Activated CD4-positive, alpha-beta T cell treated with anti-CD3 and anti-CD28 coated beads, Interleukin-10, Interleukin-2, amounts not matched to agents 100 ng/mL and 50 ng/mL, durations not matched to agents 16 hours and 8 hours (primary cell): ENCODE measurements at regions not wholly inside any gene's neighbourhood (a gene's known extent, or its start where the extent isn't known, plus 50 kb on each side); places are given as distances from the start of the nearest gene placed in this dataset.
A peak's percentile ranks its signal among the peaks of the same experiment; 100 is the strongest.

Source experiments
- DNase-seq: peaks from one replicate; pipeline ENCODE4 v3.0.0-alpha.2; 2020

DNA sequence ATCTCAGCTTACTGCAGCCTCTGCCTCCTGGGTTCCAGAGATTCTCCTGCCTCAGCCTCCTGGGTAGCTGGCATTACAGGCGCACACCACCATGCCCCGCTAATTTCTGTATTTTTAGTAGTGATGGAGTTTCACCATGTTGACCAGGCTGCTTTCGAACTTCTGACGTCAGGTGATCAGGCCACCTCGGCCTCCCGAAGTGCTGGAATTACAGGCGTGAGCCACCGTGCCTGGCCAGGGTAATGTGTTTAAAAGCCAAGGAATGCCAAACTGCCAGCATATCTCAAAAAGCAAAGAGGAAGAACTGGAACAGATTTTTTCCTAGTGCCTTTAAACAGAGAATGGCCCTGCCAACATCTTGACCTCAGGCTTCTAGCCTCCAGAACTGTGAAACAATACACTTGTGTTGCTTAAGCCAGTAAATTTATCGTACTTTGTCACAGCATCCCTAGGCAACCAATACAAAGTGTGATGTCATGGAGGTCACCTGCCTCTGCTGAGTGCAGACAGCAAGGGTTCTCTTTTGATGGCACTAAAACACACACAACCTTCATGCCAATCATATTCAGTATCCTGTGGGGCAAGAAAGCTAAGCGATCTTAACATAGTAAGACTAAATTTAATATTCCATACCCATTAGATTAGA lies 858.3 kb upstream of the TMPRSS15 start:
- DNase-seq, result no peak

GRCh38 chr21:19266636-19267035 lies 863.1 kb upstream of the TMPRSS15 start:
- no peak for DNase-seq

DNA sequence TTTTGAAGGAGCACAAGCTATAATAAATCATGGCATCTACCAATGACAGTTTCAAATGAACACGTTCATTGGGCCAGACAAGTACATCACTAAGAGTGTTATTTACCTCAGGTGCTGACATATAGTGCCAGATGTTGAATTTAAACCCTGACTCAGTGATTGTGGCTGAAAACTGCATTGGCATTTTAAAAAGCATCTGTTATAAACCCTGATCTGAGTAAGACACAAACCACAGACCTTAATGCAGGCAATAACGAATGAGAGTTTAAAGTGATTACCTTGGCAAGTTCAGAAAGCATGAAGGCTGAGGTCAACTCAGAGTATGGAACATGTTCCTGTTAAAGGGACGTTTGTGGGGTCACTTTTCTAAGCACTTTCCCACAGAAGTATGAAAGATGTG lies 865.1 kb upstream of the TMPRSS15 start:
- DNase-seq, result no peak

GRCh38 chr21:19275065-19275464 lies 871.5 kb upstream of the TMPRSS15 start:
- no peak for DNase-seq

DNA sequence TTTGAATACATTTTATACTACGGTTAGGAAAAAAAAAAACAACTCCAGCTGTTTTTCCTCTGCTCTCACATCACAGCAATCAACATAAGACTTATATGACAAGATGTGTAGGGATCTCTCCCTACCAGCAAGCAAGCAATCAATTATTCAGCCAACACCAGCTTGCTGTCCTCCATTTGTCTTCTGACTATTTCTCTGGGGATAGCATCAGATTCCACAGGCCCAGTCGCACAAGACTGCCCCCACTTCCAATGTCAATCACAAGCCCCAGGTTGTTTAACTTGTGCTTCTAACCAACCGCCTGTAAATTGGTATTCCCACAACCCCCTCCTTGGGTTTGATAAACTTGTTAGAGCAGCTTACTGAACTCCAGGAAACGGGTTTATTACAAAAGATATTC lies 873.1 kb upstream of the TMPRSS15 start:
- DNase-seq, result no peak

GRCh38 chr21:19286876-19287275 lies 883.3 kb upstream of the TMPRSS15 start:
- DNase-seq, result no peak

DNA sequence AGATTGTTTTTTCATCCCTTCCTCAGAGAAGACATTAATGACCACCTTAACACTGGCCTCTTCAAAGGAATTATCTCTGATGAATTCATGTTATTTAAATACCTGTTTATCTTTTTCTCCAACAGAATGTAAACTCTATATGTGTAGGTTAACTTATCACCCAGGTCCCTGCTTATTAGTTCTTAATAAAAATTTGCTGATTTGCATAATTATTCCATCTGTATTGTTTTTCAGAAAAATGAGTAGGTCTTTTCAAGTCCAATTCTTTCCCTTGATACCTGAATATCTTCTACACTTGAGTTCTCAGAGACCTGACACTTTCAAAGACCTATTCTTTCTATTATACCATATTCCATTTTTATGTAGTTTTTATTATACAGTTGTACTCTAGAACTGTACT lies 886.7 kb upstream of the TMPRSS15 start:
- no peak for DNase-seq

- no peak for DNase-seq
These were observed 916.7 kb upstream of the TMPRSS15 start for GRCh38 chr21:19320291-19320690.

DNA sequence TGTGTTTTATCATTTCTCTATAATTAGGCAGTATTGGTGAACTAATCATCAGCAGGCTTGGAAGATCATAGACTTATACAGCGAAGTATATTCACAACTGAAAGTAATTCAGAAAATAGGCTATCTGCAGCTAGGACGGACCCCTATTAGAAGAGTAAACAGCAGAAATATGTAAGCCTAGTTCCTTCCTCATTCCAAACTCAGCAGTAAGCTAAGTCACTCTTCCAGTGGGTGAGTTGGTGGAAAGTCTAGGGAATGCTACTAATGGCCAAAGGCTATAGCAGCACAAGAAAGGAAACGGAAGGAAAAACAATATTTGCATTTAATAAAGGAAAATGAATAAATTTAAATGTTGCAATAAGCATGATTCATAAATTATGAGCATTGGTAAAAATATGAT lies 918.1 kb upstream of the TMPRSS15 start:
- no peak for DNase-seq

DNA sequence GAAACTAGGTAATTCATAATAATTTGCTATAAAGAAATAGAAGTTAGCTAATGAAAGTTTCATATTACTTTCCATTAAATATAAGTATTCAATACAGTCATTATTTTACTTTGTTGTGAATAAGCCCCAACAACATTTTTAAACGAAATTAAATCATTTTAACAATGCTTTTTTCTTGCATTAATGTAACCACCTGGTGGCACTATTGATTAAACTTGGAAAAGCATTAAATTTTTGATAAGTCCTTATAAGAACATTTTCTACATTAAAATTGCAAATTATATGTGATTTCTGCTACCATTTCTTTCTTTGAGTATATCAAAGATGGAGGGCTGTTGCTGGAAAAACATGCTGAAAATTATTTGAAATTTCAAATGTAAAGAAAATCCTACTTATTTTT lies 918.8 kb upstream of the TMPRSS15 start:
- DNase-seq, result no peak

DNA sequence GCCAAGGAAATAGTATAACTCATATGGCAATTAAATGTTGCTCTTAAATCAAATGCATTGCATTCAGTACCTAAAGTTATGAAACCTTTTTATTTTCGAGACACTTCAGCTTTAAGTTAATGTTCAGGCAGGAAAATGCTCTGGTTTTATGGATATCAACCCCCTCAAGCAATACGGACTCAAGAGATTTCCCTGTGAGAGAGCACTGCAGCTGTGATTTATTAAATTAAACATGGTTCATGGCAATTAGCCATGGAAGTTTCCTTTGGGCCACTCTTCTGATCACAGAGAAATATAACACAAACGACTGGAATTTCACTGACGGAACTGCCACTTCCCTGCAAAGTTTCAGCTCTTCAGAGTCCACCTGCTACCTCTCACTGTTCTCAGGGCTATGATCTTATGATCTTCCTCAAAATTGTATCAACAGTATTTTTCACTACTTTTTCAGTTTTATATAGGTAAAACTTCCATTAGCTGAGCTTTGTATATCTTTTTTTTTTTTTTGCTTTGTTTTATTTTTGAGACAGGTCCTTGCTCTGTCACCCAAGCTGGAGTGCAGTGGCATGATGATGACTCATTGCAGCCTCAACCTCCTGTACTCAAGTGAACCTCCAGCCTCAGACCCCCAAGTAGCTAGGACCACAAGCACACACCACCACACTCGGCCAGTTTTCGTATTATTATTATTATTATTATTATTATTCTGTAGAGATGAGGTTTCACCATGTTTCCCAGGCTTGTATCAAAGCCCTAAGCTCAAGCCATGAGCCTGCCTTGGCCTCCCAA lies 923.1 kb upstream of the TMPRSS15 start:
- DNase-seq, result no peak

- no peak for DNase-seq
These were observed 925.4 kb upstream of the TMPRSS15 start for GRCh38 chr21:19328954-19329353.

- DNase-seq, result no peak
These were observed 936.7 kb upstream of the TMPRSS15 start for GRCh38 chr21:19340303-19340702.

- DNase-seq, result no peak
These were observed 937.4 kb upstream of the TMPRSS15 start for GRCh38 chr21:19340954-19341353.

DNA sequence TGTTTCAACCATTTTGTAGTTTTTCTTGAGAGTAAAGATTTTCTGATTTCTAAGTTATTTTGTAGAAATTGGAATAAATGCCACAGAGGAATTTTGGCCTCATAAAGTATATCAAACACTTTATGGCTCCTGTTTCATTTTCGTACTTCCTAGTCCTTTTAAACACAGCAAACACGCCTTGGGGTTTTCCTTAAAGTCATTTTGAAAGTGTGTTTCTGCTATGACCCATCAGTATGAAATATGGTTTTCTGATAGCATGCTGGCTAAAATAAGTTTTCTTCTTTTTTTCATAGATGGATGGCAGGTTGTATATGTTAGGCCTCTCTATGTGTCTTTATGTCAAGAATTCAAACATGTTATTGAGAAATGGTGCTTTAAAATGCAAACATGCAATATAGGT lies 940.1 kb upstream of the TMPRSS15 start:
- DNase-seq, result peak; percentile 20

DNA sequence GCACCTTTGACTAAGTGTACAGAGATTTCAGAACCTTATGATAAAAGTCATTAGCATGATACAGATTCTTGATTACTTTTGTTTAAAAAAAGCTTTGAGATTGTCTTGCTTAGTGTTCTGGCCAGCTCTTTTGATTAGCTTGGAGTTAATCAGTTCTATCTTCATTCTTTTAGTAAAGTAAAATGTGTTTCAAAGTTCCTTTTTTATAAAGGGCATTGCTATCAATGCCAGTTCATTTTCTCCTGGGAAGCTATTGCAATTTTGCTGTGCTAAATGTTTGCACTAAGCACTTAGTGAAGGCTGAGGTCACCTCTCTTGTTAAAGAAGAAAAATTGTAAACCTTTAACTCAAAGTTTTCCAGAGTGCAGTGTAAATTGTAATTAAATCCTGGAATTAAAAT lies 946.7 kb upstream of the TMPRSS15 start:
- DNase-seq, result no peak

DNA sequence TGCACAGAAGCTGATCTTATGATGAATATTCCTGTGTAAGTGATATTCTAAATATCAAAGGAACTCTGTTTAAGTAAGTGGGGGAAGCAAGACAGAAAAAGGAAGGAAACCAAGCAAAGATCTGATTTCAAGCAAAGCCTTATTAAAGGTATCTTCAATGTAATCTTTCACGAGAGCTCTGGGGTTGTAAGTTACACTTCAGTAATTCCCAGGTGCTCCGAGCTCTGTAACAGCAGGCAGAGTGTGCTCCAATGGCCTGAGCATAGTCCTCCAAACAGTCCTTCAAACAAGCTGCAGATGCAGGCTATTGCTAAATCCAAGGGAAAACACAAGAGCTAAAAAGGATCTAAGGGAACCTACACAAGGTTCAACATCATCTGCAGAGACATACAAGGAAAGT lies 949.7 kb upstream of the TMPRSS15 start:
- no peak for DNase-seq

DNA sequence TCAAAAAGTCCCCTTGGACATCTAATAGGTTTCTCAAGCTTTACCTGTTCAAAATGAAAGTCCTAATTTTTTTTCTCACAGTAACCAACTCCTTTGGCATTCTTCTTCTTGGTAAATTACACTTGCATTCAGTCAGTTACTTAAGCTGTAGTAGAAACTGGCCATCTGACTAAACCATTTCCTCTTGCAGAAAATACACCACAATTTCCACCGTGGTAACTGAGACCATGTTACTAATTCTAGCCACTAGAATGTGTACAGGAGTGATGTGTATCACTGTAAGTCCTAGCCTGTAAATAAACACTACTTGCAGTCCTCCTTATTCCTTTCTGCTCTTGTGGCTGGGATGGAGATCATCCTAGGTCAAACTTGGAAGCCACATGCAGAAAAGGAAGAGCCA lies 965.4 kb upstream of the TMPRSS15 start:
- no peak for DNase-seq

DNA sequence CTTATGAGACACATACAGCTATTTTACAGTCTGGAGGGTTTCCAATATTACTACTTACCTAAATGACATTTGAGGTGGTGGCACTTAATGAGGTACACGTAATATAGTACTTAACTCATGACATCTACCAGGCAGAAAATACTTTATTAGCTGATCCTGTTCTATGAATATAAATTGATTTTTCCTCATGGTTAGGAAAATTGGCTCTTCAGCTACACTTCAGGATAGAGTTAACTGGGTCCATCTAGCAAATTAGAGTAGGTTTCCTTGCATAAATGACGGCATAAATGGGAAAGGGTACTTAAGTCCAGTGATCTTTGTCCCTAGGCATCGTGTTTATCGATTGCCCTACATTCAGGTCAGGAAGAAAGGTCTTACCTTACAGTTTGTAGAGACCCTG lies 988.8 kb upstream of the TMPRSS15 start:
- DNase-seq, result no peak

DNA sequence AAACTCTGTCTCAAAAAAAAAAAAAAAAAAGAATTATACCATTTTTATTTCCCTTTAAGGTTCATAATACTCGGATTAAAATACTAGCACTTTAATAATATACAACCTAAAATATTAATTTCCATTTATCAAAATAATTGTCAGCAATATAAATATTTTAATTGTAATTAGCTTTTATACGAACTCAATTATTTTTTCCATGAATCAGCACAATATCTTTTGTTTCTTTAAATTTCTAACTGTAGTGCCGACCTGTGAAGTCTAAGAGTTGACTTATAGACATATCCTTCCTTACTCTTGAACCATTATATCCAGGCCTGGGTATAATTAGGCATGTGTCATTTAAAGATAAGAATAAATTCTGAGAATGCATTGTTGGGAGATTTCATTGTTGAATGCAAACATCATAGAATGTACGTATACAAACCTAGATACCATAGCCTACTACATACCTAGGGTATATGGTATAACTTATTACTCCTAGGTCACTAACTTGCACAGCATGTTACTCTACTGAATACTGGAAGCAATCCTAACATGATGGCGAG lies 996.7 kb upstream of the TMPRSS15 start:
- no peak for DNase-seq

DNA sequence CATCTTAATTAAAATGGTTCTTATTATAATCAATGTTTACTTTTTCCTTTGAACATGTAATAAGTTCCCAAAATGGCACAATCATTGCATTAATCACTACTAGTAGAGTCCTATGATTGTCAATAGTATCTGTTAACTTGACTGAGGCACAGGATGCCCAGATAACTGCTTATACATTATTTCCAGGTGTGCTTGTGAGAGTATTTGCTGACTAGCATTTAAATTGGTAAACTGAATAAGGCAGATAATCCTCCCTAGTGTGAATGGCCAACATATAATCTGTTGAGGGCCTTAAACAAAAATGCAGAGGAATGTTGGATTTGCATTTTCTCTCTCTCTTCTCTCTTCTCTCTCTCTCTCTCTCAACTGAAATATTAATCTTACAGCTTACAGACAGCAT lies 999.3 kb upstream of the TMPRSS15 start:
- DNase-seq, result no peak

GRCh38 chr21:19405326-19405725 lies 1001.7 kb upstream of the TMPRSS15 start:
- no peak for DNase-seq

- no peak for DNase-seq
These were observed 1017.0 kb upstream of the TMPRSS15 start for GRCh38 chr21:19420565-19420964.

- DNase-seq, result no peak
These were observed 1030.0 kb upstream of the TMPRSS15 start for GRCh38 chr21:19433623-19434022.
